B cell (primary cell): ENCODE measurements at regions not wholly inside any gene's neighbourhood (a gene's known extent, or its start where the extent isn't known, plus 50 kb on each side); places are given as distances from the start of the nearest gene placed in this dataset.

ENCODE experiments used
- CTCF ChIP-seq: fragments of 200-600 bp; IDR thresholded peaks from one replicate; pipeline ENCODE4 v1.8.0; 2022; ENCODE audit warnings: antibody characterized with exemption, mild to moderate bottlenecking
- EZH2 ChIP-seq: IDR thresholded peaks from 2 replicates; pipeline ENCODE4 v1.6.1; 2012; ENCODE audit warnings: borderline replicate concordance, low read depth, mild to moderate bottlenecking, moderate library complexity, low read length; ENCODE audit not compliant: insufficient read depth, poor library complexity, severe bottlenecking

GRCh38 chr2:190126798-190127197 is 64.3 kb upstream of the MSTN start:
- no peak for TF ChIP-seq CTCF
- no peak for TF ChIP-seq EZH2
